ENCODE measurements at regions not wholly inside any gene's neighbourhood (a gene's known extent, or its start where the extent isn't known, plus 50 kb on each side); places are given as distances from the start of the nearest gene placed in this dataset.

DNA sequence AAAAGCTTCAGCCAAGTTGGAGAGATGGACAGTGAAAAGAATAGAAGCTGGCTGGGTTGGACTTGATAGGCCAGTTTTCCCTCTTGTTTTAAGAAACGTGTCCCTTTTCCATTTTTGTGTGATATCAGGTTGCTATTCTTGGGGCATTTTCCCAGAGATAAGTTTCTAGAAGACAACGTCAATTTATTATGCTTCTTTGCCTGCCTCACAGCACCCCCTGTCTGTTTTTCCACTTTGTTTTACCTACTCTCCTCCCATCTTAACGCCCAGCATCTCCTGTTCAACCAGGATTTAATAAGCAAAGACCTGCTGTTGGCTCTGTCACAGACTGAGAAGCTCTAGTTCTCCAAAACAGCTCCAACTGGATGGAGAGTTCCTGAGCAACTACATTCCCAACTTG lies 317.8 kb upstream of the ZNF521 start:
- TF ChIP-seq POLR2A (IDR thresholded peaks at IDR 0.05): no peak
- TF ChIP-seq, protein P1, sequence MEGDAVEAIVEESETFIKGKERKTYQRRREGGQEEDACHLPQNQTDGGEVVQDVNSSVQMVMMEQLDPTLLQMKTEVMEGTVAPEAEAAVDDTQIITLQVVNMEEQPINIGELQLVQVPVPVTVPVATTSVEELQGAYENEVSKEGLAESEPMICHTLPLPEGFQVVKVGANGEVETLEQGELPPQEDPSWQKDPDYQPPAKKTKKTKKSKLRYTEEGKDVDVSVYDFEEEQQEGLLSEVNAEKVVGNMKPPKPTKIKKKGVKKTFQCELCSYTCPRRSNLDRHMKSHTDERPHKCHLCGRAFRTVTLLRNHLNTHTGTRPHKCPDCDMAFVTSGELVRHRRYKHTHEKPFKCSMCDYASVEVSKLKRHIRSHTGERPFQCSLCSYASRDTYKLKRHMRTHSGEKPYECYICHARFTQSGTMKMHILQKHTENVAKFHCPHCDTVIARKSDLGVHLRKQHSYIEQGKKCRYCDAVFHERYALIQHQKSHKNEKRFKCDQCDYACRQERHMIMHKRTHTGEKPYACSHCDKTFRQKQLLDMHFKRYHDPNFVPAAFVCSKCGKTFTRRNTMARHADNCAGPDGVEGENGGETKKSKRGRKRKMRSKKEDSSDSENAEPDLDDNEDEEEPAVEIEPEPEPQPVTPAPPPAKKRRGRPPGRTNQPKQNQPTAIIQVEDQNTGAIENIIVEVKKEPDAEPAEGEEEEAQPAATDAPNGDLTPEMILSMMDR (IDR thresholded peaks at IDR 0.05): peak in 2 of 4 experiments; percentile 16 to 54
